Fibroblast of pulmonary artery (primary cell): ENCODE measurements at regions not wholly inside any gene's neighbourhood (a gene's known extent, or its start where the extent isn't known, plus 50 kb on each side); places are given as distances from the start of the nearest gene placed in this dataset.
A peak's percentile ranks its signal among the peaks of the same experiment; 100 is the strongest.

ENCODE experiments used
- DNase-seq: peaks from one replicate; pipeline ENCODE4 v3.0.0-alpha.2; 2010; ENCODE audit warnings: low read depth
- H3K4me3 ChIP-seq: replicated peaks from 2 replicates; pipeline ENCODE4 v1.5.1; 2011; ENCODE audit warnings: low read depth, mild to moderate bottlenecking, control low read depth, low read length, moderate library complexity
- TF ChIP-seq, protein P1 (sequence below): IDR thresholded peaks from 2 replicates; pipeline ENCODE4 v1.5.1; 2011; ENCODE audit warnings: mild to moderate bottlenecking, control low read depth, low read length, inconsistent platforms; ENCODE audit errors: missing control alignments

DNA sequence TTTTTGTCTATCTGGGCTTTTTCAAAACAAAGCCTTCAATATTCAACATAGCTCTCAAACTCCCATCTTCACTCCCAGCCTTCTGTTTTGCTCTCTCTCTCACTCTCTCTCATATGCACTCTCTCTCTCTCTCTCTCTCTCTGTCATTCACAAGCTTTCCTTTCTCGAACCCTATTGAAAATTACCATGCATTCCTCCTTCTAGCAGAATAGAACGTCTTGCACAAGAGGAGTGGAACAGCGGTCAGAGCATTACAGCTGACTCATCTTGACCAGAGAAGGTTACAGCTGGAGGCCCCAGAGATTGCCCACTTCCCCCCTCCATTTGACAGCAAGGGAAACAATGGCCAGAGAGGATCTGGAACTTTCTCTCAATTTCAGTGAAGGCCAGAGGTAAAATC, 51.0 kb upstream of the LIFR start:
- DNase-seq: peak; percentile 97
- TF ChIP-seq, protein P1, sequence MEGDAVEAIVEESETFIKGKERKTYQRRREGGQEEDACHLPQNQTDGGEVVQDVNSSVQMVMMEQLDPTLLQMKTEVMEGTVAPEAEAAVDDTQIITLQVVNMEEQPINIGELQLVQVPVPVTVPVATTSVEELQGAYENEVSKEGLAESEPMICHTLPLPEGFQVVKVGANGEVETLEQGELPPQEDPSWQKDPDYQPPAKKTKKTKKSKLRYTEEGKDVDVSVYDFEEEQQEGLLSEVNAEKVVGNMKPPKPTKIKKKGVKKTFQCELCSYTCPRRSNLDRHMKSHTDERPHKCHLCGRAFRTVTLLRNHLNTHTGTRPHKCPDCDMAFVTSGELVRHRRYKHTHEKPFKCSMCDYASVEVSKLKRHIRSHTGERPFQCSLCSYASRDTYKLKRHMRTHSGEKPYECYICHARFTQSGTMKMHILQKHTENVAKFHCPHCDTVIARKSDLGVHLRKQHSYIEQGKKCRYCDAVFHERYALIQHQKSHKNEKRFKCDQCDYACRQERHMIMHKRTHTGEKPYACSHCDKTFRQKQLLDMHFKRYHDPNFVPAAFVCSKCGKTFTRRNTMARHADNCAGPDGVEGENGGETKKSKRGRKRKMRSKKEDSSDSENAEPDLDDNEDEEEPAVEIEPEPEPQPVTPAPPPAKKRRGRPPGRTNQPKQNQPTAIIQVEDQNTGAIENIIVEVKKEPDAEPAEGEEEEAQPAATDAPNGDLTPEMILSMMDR: no peak
- H3K4me3 ChIP-seq: no peak overlapping the region

DNA sequence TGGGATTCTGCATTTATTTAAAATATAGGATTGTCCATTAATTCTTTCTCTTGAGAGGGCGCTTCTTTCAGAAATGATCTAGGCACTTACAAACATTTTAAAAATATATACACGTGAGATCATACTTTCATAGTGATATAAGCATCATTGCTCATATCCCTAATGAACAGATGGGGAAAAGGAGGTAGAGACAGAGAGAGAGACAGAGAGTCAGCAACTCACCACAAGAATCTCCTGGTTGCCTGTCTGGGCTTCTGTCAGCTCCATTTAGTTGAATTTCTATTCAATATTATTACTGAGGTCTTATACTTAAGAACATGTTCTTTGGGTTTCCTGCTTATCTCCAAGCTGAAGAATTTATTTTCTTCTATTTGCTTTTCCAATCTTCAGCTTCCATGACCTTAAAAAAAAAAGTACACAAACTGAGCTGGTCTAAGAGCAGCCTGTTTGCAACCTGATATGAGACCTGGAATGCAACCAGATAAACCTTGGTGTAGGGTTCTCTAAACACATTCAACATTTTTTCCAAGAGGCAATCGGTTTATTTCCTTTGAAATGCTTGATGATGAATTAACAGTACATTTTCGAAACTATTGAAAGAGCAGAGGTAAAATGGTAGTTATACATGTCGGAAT, 51.6 kb upstream of the LIFR start:
- peak; percentile 45 for DNase-seq
- no peak overlapping the region for H3K4me3 ChIP-seq
- TF ChIP-seq, protein P1: no peak

DNA sequence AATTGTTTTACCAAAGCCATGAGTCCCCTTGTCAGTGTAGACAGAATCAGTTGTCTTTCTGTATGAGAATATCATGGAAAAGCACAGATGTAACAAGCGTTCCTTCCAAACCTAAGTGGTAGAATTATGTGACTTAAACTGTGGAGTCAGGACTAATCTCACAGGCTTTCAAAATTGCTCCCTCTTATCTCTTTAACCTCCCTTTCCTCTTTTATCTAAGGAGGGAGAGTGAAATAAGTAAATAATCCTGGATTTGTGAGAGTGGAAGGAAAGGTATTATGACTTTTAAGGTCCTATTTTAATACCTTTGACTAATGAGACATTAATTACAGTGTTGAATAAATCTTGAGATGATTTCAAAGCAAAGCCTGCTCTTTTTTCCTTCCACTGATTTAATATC, 52.4 kb upstream of the LIFR start:
- TF ChIP-seq, protein P1: no peak
- no peak for DNase-seq

DNA sequence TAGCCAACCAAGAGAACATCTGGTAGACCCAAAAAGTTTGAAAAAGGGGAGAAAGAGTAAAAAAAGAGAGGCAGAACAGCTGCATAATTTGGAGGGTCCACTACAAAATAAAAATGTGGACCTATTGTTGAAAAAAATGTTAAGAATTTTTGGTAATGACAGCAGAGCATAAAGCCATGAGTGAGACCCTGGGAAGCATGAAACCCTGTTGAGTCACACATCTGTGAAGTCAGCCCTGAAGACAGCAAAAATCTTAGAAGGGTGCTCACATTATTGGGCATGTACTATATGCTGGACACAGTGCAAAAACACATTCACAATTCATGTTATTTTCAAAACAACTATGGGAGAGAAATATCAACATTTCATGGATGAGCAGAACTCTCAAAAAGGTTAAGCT, 56.4 kb upstream of the LIFR start:
- H3K4me3 ChIP-seq: no peak overlapping the region
- TF ChIP-seq, protein P1: no peak
- no peak for DNase-seq

More for the DNA sequence above, 52.4 kb upstream of the LIFR start:
- H3K4me3 ChIP-seq: no peak overlapping the region

DNA sequence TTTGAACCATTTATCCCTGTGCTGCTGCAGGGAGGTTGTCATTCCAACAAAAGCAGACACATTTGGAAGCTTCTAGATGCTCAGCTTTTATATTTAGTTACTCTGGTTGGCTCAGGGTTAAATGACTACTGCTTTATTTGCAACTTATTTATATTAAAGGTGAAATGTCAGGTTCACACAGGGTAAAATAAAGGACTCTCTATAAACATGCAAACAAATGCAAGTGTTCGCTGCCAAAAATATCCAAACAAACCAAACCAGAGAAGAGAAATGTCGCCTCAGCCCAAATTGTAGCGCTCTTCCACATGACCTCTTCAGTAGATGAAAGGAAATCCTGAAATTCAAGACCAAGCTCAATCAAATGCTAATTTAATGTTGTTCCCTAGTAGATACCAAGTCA, 57.0 kb upstream of the LIFR start:
- TF ChIP-seq, protein P1: no peak
- no peak overlapping the region for H3K4me3 ChIP-seq
- DNase-seq: no peak

DNA sequence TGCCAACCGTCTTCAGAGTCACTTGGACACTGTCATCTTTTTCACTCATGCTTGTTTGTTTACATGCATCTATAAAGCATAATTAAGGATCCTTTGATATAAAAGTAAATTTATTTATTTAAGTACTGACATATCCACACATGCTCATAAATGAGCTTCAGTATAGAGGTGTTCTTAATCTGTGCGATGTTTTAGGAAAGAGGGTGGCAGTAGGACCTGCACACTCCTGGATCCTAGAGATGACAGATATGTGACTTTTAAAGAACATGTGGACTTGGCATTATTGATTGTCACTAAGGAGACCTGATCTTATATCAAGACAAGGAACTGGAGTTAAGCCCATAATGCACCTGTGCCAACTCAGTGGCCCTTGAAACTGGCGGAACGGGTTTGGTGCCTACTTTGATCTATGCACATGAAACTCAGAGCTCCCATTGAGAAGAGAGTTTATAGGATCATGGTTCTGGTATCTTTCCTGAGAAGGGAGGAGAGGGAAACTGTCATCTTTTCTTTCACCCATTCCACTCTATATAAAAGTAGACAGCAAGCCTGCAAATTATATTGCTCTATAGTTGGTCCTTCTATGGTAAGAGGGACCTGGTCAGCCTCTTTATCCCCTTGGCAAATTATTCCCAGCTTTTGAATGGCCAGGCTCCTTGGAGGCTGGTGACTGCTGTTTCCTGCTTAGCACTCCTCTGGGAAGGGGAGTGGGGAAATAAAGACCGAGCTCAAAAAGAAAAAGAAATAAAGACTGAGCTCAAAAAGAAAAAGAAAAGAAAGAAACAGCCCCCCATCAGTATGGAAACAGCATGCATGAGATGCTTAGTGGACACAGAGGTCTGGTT, 57.8 kb upstream of the LIFR start:
- no peak overlapping the region for H3K4me3 ChIP-seq
- no peak for DNase-seq
- TF ChIP-seq, protein P1: no peak
